ENCODE measurements at regions not wholly inside any gene's neighbourhood (a gene's known extent, or its start where the extent isn't known, plus 50 kb on each side); places are given as distances from the start of the nearest gene placed in this dataset.

DNA sequence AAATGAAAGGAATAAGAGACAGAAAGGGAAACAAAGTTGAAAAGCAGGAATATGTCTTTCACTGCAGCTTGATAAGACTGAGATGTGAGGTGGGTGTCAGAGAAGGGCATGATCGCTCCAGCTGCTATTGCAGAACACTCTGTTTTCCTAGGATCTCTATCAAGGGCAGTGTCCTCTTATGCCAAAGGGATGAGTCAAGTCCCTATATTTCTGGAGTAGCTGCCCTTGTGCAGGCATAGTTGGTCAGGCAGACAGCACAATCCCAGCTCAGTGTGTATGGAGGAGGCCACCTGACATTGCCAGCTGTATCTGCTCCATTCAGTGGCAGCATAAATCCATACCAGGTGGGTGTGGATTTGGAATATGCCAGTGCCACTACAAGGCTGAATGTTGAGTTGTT, 101.6 kb downstream of the DAD1 start:
- Histone ChIP-seq H3K36me3 (ENCODE audit: control insufficient read depth, insufficient read depth, low read length) (no peaks in the 10 kb centered on the region), H2AFZ (no peak overlapping the region), H3K27ac (no peak overlapping the region), H3K79me2 (no peaks in the 10 kb centered on the region), H3K27me3 (ENCODE audit: control insufficient read depth, insufficient read depth, low read length) (no peaks in the 10 kb centered on the region), H3K9ac (no peak overlapping the region), H3K4me2 (ENCODE audit: low read length) (no peak overlapping the region), H3K4me3 (ENCODE audit: low read depth, low read length) (no peak overlapping the region), H3K9me3 (ENCODE audit: control insufficient read depth, low read length) (no peaks in the 10 kb centered on the region), H3K4me1 (no peaks in the 10 kb centered on the region)
- TF ChIP-seq, protein P1, sequence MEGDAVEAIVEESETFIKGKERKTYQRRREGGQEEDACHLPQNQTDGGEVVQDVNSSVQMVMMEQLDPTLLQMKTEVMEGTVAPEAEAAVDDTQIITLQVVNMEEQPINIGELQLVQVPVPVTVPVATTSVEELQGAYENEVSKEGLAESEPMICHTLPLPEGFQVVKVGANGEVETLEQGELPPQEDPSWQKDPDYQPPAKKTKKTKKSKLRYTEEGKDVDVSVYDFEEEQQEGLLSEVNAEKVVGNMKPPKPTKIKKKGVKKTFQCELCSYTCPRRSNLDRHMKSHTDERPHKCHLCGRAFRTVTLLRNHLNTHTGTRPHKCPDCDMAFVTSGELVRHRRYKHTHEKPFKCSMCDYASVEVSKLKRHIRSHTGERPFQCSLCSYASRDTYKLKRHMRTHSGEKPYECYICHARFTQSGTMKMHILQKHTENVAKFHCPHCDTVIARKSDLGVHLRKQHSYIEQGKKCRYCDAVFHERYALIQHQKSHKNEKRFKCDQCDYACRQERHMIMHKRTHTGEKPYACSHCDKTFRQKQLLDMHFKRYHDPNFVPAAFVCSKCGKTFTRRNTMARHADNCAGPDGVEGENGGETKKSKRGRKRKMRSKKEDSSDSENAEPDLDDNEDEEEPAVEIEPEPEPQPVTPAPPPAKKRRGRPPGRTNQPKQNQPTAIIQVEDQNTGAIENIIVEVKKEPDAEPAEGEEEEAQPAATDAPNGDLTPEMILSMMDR (IDR thresholded peaks at IDR 0.05): no peak

DNA sequence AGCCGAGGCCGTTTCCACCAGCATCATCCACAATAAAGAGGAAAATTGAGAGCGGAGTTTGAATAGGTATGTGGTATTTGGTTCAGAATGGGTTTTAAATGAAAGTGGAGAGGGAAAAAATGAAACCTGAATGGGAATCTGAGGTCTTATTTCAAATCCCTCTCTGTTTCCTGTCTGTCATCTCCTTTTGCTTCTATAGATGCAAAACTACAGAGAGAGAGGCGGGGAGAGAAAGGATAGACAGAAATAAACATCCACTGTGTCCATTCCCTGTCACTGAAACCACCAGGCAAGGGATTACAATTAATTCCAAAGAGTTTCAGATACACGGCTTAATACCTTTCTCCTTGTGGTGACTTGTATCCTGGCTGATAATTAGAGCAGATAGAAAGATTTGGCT, 102.3 kb downstream of the DAD1 start:
- Histone ChIP-seq H3K9ac (no peak overlapping the region), H2AFZ (no peak overlapping the region), H3K4me1 (no peaks in the 10 kb centered on the region), H3K4me2 (ENCODE audit: low read length) (no peak overlapping the region), H3K27me3 (ENCODE audit: control insufficient read depth, insufficient read depth, low read length) (no peaks in the 10 kb centered on the region), H3K9me3 (ENCODE audit: control insufficient read depth, low read length) (no peaks in the 10 kb centered on the region), H3K79me2 (no peaks in the 10 kb centered on the region), H3K27ac (no peak overlapping the region), H3K4me3 (ENCODE audit: low read depth, low read length) (no peak overlapping the region), H3K36me3 (ENCODE audit: control insufficient read depth, insufficient read depth, low read length) (no peaks in the 10 kb centered on the region)
- TF ChIP-seq, protein P1 (IDR thresholded peaks at IDR 0.05): no peak

DNA sequence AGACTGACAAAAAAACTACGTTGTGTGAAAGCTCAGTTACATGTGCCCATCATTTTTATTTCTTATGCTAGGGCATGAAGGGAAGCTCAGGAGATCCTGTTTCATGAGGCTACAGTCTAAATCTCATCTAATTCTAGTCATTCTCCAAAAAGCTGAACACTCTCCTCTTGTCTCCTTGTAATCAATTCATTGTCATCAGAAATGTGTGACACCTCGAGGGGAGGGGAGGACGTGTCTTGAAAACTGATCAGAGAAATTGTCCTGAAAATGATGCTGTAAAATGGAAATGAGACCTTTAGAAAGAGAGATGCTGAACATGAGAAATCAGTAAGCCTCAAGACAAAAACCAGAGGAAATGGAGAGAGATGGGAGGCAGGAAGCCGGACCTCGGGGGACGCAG, 103.4 kb downstream of the DAD1 start:
- Histone ChIP-seq H3K36me3 (ENCODE audit: control insufficient read depth, insufficient read depth, low read length) (no peaks in the 10 kb centered on the region), H3K4me3 (ENCODE audit: low read depth, low read length) (no peak overlapping the region), H3K4me2 (ENCODE audit: low read length) (no peak overlapping the region), H3K27ac (no peak overlapping the region), H3K9ac (no peak overlapping the region), H3K4me1 (no peaks in the 10 kb centered on the region), H3K79me2 (no peaks in the 10 kb centered on the region), H3K9me3 (ENCODE audit: control insufficient read depth, low read length) (no peaks in the 10 kb centered on the region), H2AFZ (no peak overlapping the region), H3K27me3 (ENCODE audit: control insufficient read depth, insufficient read depth, low read length) (no peaks in the 10 kb centered on the region)
- TF ChIP-seq, protein P1 (IDR thresholded peaks at IDR 0.05): no peak

DNA sequence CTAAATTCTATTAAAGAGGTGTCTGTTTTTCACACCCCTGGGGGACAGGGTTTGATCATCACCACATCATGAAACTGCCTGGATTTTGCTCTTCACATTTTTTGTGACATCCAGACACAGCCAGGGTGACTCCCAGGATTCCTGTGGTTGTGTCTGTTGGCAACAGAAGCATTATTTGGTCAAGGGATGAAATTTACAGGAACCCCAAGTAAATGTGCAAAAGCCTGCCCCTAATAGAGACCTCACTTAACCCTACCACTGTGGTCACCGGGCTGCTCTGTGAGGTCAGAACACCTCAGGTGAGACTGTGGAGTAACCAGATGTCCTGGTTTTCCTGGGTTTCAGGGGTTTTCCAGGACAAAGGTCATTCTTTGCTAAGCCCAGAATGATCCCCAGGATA, 103.8 kb downstream of the DAD1 start:
- Histone ChIP-seq H3K4me3 (ENCODE audit: low read depth, low read length) (no peak overlapping the region), H3K36me3 (ENCODE audit: control insufficient read depth, insufficient read depth, low read length) (no peaks in the 10 kb centered on the region), H3K79me2 (no peaks in the 10 kb centered on the region), H3K4me1 (no peaks in the 10 kb centered on the region), H3K27me3 (ENCODE audit: control insufficient read depth, insufficient read depth, low read length) (no peaks in the 10 kb centered on the region), H3K4me2 (ENCODE audit: low read length) (no peak overlapping the region), H3K27ac (no peak overlapping the region), H3K9ac (no peak overlapping the region), H3K9me3 (ENCODE audit: control insufficient read depth, low read length) (no peaks in the 10 kb centered on the region), H2AFZ (no peak overlapping the region)
- TF ChIP-seq, protein P1 (IDR thresholded peaks at IDR 0.05): no peak

DNA sequence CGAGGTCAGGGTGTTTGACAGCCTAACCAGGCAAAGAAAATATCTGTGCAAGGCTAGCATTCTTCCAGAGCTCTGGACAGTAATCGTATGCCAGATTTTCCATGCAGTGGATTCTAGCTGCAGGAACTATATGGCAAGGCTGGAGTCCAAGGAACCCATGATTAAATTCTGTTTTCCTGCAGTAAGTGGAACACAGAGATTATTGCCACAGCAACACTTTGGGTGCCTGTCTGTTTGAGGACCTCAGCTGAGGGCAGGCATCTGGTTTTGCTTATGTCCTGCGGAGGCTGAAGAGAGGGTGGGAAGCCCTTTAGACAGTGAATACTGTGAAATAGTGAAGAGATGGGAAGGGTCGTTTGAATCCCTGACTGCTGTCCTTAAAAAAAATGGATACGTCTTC, 104.4 kb downstream of the DAD1 start:
- no peaks in the 10 kb centered on the region for H3K36me3 ChIP-seq (ENCODE audit: control insufficient read depth, insufficient read depth, low read length)
- H2AFZ ChIP-seq: no peak overlapping the region
- H3K27ac ChIP-seq: no peak overlapping the region
- no peaks in the 10 kb centered on the region for H3K27me3 ChIP-seq (ENCODE audit: control insufficient read depth, insufficient read depth, low read length)
- TF ChIP-seq, protein P1 (IDR thresholded peaks at IDR 0.05): no peak
- H3K4me3 ChIP-seq (ENCODE audit: low read depth, low read length): no peak overlapping the region
- no peak overlapping the region for H3K9ac ChIP-seq
- no peaks in the 10 kb centered on the region for H3K9me3 ChIP-seq (ENCODE audit: control insufficient read depth, low read length)
- no peak overlapping the region for H3K4me2 ChIP-seq (ENCODE audit: low read length)
- H3K79me2 ChIP-seq: no peaks in the 10 kb centered on the region
- H3K4me1 ChIP-seq: peaks cover 3% of the 10 kb centered on the region
